ENCODE measurements at regions not wholly inside any gene's neighbourhood (a gene's known extent, or its start where the extent isn't known, plus 50 kb on each side); places are given as distances from the start of the nearest gene placed in this dataset.

DNA sequence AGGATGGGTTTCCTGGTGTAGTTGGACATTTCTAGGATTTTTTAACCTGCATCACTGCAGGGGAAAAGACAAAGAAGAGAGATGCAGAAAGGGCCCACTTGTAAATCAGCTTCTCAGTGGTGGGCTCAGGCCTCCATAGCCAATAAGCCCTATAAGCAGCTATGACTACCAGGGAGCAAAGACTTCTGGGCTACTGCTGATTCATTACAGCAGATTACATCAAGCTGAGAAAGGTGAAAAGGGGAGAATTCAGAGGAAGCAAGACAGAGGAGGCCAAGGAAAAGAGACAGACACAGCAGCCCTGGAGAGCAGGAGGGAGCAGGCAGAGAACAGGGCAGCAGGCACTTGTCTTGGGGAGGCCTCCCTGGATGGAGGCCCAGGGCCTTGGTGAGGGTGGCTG is 95.2 kb downstream of the KCNA5 start:
- Histone ChIP-seq H3K9me2 (ENCODE audit: insufficient read depth) (no peaks in the 10 kb centered on the region; the same call in 1 of the 2 replicates), H3K27me3 (ENCODE audit: insufficient read depth) (no peaks in the 10 kb centered on the region), H3K79me2 (replicated peaks; ENCODE audit: insufficient read depth) (no peaks in the 10 kb centered on the region), H3K4me2 (no peak overlapping the region), H3F3A (replicated peaks; ENCODE audit: low read depth) (no peaks in the 10 kb centered on the region), H2AFZ (no peak overlapping the region), H3K4me3 (no peak overlapping the region), H3K27ac (ENCODE audit: low read depth) (no peak overlapping the region), H4K20me1 (replicated peaks; ENCODE audit: insufficient read depth) (no peaks in the 10 kb centered on the region), H3K4me1 (ENCODE audit: insufficient read depth) (no peaks in the 10 kb centered on the region), H3K36me3 (ENCODE audit: insufficient read depth) (peaks cover 6% of the 10 kb centered on the region; the same call in 1 of the 2 replicates)
- Mint-ChIP-seq H3K4me3 (no peak overlapping the region), H3K27me3 (ENCODE audit: insufficient read depth, low read depth, poor library complexity) (peaks cover 3% of the 10 kb centered on the region), H3K36me3 (ENCODE audit: low read depth) (peaks cover 51% of the 10 kb centered on the region), H3K9me3 (peaks cover 57% of the 10 kb centered on the region), H3K27ac (no peak overlapping the region; the same call in 1 of the 2 replicates), H3K4me1 (no peaks in the 10 kb centered on the region)
- ATAC-seq (no peak), DNase-seq (ENCODE audit: low spot score) (no peak)
- TF ChIP-seq, protein P1, sequence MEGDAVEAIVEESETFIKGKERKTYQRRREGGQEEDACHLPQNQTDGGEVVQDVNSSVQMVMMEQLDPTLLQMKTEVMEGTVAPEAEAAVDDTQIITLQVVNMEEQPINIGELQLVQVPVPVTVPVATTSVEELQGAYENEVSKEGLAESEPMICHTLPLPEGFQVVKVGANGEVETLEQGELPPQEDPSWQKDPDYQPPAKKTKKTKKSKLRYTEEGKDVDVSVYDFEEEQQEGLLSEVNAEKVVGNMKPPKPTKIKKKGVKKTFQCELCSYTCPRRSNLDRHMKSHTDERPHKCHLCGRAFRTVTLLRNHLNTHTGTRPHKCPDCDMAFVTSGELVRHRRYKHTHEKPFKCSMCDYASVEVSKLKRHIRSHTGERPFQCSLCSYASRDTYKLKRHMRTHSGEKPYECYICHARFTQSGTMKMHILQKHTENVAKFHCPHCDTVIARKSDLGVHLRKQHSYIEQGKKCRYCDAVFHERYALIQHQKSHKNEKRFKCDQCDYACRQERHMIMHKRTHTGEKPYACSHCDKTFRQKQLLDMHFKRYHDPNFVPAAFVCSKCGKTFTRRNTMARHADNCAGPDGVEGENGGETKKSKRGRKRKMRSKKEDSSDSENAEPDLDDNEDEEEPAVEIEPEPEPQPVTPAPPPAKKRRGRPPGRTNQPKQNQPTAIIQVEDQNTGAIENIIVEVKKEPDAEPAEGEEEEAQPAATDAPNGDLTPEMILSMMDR (conservative IDR thresholded peaks at IDR 0.05; ENCODE audit: low read depth in 2 of 2): no peak
- TF ChIP-seq JUNB (IDR thresholded peaks at IDR 0.05; ENCODE audit: unreplicated experiment) (no peak), ZNF114 (CRISPR knock-in tag; IDR thresholded peaks at IDR 0.05) (no peak), NANOG (IDR thresholded peaks at IDR 0.05; ENCODE audit: borderline replicate concordance) (no peak), ZNF331 (CRISPR knock-in tag; IDR thresholded peaks at IDR 0.05; ENCODE audit: low read depth) (no peak), EZH2phosphoT487 (IDR thresholded peaks at IDR 0.05; ENCODE audit: unreplicated experiment) (no peak), STAT1 (IDR thresholded peaks at IDR 0.05; ENCODE audit: unreplicated experiment) (no peak), POLR2AphosphoS5 (IDR thresholded peaks at IDR 0.05; ENCODE audit: low read depth) (no peak), EZH2 (IDR thresholded peaks at IDR 0.05; ENCODE audit: low read depth, unreplicated experiment) (no peak), CREB1 (CRISPR knock-in tag; IDR thresholded peaks at IDR 0.05; ENCODE audit: low read depth) (no peak)
- TF ChIP-seq, protein P2, sequence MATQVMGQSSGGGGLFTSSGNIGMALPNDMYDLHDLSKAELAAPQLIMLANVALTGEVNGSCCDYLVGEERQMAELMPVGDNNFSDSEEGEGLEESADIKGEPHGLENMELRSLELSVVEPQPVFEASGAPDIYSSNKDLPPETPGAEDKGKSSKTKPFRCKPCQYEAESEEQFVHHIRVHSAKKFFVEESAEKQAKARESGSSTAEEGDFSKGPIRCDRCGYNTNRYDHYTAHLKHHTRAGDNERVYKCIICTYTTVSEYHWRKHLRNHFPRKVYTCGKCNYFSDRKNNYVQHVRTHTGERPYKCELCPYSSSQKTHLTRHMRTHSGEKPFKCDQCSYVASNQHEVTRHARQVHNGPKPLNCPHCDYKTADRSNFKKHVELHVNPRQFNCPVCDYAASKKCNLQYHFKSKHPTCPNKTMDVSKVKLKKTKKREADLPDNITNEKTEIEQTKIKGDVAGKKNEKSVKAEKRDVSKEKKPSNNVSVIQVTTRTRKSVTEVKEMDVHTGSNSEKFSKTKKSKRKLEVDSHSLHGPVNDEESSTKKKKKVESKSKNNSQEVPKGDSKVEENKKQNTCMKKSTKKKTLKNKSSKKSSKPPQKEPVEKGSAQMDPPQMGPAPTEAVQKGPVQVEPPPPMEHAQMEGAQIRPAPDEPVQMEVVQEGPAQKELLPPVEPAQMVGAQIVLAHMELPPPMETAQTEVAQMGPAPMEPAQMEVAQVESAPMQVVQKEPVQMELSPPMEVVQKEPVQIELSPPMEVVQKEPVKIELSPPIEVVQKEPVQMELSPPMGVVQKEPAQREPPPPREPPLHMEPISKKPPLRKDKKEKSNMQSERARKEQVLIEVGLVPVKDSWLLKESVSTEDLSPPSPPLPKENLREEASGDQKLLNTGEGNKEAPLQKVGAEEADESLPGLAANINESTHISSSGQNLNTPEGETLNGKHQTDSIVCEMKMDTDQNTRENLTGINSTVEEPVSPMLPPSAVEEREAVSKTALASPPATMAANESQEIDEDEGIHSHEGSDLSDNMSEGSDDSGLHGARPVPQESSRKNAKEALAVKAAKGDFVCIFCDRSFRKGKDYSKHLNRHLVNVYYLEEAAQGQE (IDR thresholded peaks at IDR 0.05; ENCODE audit: unreplicated experiment): no peak
- TF ChIP-seq, protein P3, sequence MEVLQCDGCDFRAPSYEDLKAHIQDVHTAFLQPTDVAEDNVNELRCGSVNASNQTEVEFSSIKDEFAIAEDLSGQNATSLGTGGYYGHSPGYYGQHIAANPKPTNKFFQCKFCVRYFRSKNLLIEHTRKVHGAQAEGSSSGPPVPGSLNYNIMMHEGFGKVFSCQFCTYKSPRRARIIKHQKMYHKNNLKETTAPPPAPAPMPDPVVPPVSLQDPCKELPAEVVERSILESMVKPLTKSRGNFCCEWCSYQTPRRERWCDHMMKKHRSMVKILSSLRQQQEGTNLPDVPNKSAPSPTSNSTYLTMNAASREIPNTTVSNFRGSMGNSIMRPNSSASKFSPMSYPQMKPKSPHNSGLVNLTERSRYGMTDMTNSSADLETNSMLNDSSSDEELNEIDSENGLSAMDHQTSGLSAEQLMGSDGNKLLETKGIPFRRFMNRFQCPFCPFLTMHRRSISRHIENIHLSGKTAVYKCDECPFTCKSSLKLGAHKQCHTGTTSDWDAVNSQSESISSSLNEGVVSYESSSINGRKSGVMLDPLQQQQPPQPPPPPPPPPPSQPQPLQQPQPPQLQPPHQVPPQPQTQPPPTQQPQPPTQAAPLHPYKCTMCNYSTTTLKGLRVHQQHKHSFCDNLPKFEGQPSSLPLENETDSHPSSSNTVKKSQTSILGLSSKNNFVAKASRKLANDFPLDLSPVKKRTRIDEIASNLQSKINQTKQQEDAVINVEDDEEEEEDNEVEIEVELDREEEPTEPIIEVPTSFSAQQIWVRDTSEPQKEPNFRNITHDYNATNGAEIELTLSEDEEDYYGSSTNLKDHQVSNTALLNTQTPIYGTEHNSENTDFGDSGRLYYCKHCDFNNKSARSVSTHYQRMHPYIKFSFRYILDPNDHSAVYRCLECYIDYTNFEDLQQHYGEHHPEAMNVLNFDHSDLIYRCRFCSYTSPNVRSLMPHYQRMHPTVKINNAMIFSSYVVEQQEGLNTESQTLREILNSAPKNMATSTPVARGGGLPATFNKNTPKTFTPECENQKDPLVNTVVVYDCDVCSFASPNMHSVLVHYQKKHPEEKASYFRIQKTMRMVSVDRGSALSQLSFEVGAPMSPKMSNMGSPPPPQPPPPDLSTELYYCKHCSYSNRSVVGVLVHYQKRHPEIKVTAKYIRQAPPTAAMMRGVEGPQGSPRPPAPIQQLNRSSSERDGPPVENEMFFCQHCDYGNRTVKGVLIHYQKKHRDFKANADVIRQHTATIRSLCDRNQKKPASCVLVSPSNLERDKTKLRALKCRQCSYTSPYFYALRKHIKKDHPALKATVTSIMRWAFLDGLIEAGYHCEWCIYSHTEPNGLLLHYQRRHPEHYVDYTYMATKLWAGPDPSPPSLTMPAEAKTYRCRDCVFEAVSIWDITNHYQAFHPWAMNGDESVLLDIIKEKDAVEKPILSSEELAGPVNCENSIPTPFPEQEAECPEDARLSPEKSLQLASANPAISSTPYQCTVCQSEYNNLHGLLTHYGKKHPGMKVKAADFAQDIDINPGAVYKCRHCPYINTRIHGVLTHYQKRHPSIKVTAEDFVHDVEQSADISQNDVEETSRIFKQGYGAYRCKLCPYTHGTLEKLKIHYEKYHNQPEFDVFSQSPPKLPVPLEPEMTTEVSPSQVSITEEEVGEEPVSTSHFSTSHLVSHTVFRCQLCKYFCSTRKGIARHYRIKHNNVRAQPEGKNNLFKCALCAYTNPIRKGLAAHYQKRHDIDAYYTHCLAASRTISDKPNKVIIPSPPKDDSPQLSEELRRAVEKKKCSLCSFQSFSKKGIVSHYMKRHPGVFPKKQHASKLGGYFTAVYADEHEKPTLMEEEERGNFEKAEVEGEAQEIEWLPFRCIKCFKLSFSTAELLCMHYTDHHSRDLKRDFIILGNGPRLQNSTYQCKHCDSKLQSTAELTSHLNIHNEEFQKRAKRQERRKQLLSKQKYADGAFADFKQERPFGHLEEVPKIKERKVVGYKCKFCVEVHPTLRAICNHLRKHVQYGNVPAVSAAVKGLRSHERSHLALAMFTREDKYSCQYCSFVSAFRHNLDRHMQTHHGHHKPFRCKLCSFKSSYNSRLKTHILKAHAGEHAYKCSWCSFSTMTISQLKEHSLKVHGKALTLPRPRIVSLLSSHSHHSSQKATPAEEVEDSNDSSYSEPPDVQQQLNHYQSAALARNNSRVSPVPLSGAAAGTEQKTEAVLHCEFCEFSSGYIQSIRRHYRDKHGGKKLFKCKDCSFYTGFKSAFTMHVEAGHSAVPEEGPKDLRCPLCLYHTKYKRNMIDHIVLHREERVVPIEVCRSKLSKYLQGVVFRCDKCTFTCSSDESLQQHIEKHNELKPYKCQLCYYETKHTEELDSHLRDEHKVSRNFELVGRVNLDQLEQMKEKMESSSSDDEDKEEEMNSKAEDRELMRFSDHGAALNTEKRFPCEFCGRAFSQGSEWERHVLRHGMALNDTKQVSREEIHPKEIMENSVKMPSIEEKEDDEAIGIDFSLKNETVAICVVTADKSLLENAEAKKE (CRISPR knock-in tag; IDR thresholded peaks at IDR 0.05): no peak
- TF ChIP-seq, protein P4, sequence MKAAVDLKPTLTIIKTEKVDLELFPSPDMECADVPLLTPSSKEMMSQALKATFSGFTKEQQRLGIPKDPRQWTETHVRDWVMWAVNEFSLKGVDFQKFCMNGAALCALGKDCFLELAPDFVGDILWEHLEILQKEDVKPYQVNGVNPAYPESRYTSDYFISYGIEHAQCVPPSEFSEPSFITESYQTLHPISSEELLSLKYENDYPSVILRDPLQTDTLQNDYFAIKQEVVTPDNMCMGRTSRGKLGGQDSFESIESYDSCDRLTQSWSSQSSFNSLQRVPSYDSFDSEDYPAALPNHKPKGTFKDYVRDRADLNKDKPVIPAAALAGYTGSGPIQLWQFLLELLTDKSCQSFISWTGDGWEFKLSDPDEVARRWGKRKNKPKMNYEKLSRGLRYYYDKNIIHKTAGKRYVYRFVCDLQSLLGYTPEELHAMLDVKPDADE (IDR thresholded peaks at IDR 0.05): no peak
